ENCODE measurements at regions not wholly inside any gene's neighbourhood (a gene's known extent, or its start where the extent isn't known, plus 50 kb on each side); places are given as distances from the start of the nearest gene placed in this dataset.

- no peaks in the 10 kb centered on the region for H3K27me3 ChIP-seq (ENCODE audit: control insufficient read depth, insufficient read depth, low read length)
- no peaks in the 10 kb centered on the region for H3K36me3 ChIP-seq (ENCODE audit: control insufficient read depth, insufficient read depth, low read length)
- no peak overlapping the region for H3K27ac ChIP-seq (ENCODE audit: low read depth, low read length)
- H3K9ac ChIP-seq (ENCODE audit: low read length): no peak overlapping the region
- H3K4me1 ChIP-seq (ENCODE audit: control insufficient read depth, insufficient read depth, low read length): peaks cover 13% of the 10 kb centered on the region
- H3K4me3 ChIP-seq (ENCODE audit: low read length): no peak overlapping the region
Observed at GRCh38 chr21:18989953-18990495, 586.4 kb upstream of the TMPRSS15 start.

GRCh38 chr21:18991846-18992245 is 588.3 kb upstream of the TMPRSS15 start:
- H3K4me3 ChIP-seq (ENCODE audit: low read length): no peak overlapping the region

GRCh38 chr21:19010251-19010650 is 606.7 kb upstream of the TMPRSS15 start:
- Histone ChIP-seq H3K36me3 (ENCODE audit: control insufficient read depth, insufficient read depth, low read length) (no peaks in the 10 kb centered on the region), H3K27me3 (ENCODE audit: control insufficient read depth, insufficient read depth, low read length) (no peaks in the 10 kb centered on the region), H3K4me3 (ENCODE audit: low read length) (no peak overlapping the region), H3K9ac (ENCODE audit: low read length) (no peak overlapping the region), H3K27ac (ENCODE audit: low read depth, low read length) (no peak overlapping the region), H3K4me1 (ENCODE audit: control insufficient read depth, insufficient read depth, low read length) (no peaks in the 10 kb centered on the region)

More at GRCh38 chr21:18991846-18992245, 588.3 kb upstream of the TMPRSS15 start:
- Histone ChIP-seq H3K36me3 (ENCODE audit: control insufficient read depth, insufficient read depth, low read length) (no peaks in the 10 kb centered on the region), H3K27ac (ENCODE audit: low read depth, low read length) (no peak overlapping the region), H3K9ac (ENCODE audit: low read length) (no peak overlapping the region), H3K4me1 (ENCODE audit: control insufficient read depth, insufficient read depth, low read length) (peaks cover 4% of the 10 kb centered on the region), H3K27me3 (ENCODE audit: control insufficient read depth, insufficient read depth, low read length) (no peaks in the 10 kb centered on the region)

- Histone ChIP-seq H3K4me3 (ENCODE audit: low read length) (no peak overlapping the region), H3K27me3 (ENCODE audit: control insufficient read depth, insufficient read depth, low read length) (no peaks in the 10 kb centered on the region), H3K27ac (ENCODE audit: low read depth, low read length) (no peak overlapping the region), H3K4me1 (ENCODE audit: control insufficient read depth, insufficient read depth, low read length) (no peaks in the 10 kb centered on the region), H3K36me3 (ENCODE audit: control insufficient read depth, insufficient read depth, low read length) (no peaks in the 10 kb centered on the region), H3K9ac (ENCODE audit: low read length) (no peak overlapping the region)
Observed at GRCh38 chr21:19010996-19011395, 607.4 kb upstream of the TMPRSS15 start.

- H3K27me3 ChIP-seq (ENCODE audit: control insufficient read depth, insufficient read depth, low read length): no peaks in the 10 kb centered on the region
- no peaks in the 10 kb centered on the region for H3K4me1 ChIP-seq (ENCODE audit: control insufficient read depth, insufficient read depth, low read length)
- H3K36me3 ChIP-seq (ENCODE audit: control insufficient read depth, insufficient read depth, low read length): no peaks in the 10 kb centered on the region
- H3K9ac ChIP-seq (ENCODE audit: low read length): no peak overlapping the region
- H3K4me3 ChIP-seq (ENCODE audit: low read length): no peak overlapping the region
- H3K27ac ChIP-seq (ENCODE audit: low read depth, low read length): no peak overlapping the region
Observed at GRCh38 chr21:19011451-19011850, 607.9 kb upstream of the TMPRSS15 start.

DNA sequence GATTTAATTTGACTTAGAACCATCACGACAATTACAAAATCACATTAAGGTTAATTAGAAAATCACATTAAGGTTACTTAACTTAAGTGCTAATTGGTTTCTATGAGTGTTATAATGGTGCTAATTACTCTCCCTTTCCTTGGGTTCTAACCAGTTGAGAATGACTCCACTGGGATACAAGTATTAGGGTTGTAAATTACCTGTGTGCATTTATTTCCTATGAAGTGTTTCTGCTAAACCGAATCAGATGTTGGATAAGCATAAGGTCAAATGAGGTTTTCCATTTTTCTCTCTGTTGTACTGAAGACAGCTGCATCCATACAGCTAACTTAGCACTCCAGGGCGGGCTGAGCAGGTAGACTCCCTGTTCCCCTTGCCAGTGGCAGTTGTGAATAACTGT is 610.3 kb upstream of the TMPRSS15 start:
- Histone ChIP-seq H3K4me1 (ENCODE audit: control insufficient read depth, insufficient read depth, low read length) (no peaks in the 10 kb centered on the region), H3K27me3 (ENCODE audit: control insufficient read depth, insufficient read depth, low read length) (no peaks in the 10 kb centered on the region), H3K36me3 (ENCODE audit: control insufficient read depth, insufficient read depth, low read length) (no peaks in the 10 kb centered on the region), H3K9ac (ENCODE audit: low read length) (no peak overlapping the region), H3K4me3 (ENCODE audit: low read length) (no peak overlapping the region), H3K27ac (ENCODE audit: low read depth, low read length) (no peak overlapping the region)

DNA sequence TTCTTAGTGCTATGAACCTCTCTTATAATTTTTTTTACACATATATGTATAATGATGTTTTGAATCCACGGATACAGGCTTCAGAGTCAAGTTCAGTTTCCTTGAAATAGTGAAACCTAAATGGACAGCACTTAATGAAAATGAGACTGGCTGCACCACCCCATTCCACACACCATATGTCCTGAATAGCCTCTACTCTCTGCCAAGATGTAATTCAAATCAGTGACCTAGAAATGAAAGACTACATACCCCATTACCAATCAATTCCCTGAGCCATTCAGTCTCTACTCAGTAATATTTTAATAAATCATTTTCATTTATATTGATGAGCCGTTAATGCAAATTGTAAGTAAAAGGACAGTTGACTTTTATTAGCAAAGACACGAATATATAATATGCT is 614.9 kb upstream of the TMPRSS15 start:
- H3K27me3 ChIP-seq (ENCODE audit: control insufficient read depth, insufficient read depth, low read length): no peaks in the 10 kb centered on the region
- H3K27ac ChIP-seq (ENCODE audit: low read depth, low read length): no peak overlapping the region
- no peaks in the 10 kb centered on the region for H3K36me3 ChIP-seq (ENCODE audit: control insufficient read depth, insufficient read depth, low read length)
- H3K4me3 ChIP-seq (ENCODE audit: low read length): no peak overlapping the region
- no peaks in the 10 kb centered on the region for H3K4me1 ChIP-seq (ENCODE audit: control insufficient read depth, insufficient read depth, low read length)
- H3K9ac ChIP-seq (ENCODE audit: low read length): no peak overlapping the region

- Histone ChIP-seq H3K4me1 (ENCODE audit: control insufficient read depth, insufficient read depth, low read length) (no peaks in the 10 kb centered on the region), H3K4me3 (ENCODE audit: low read length) (no peak overlapping the region), H3K9ac (ENCODE audit: low read length) (no peak overlapping the region), H3K36me3 (ENCODE audit: control insufficient read depth, insufficient read depth, low read length) (no peaks in the 10 kb centered on the region), H3K27ac (ENCODE audit: low read depth, low read length) (no peak overlapping the region), H3K27me3 (ENCODE audit: control insufficient read depth, insufficient read depth, low read length) (no peaks in the 10 kb centered on the region)
Observed at GRCh38 chr21:19022978-19023377, 619.4 kb upstream of the TMPRSS15 start.

- Histone ChIP-seq H3K4me1 (ENCODE audit: control insufficient read depth, insufficient read depth, low read length) (no peaks in the 10 kb centered on the region), H3K27ac (ENCODE audit: low read depth, low read length) (no peak overlapping the region), H3K27me3 (ENCODE audit: control insufficient read depth, insufficient read depth, low read length) (no peaks in the 10 kb centered on the region), H3K4me3 (ENCODE audit: low read length) (no peak overlapping the region), H3K9ac (ENCODE audit: low read length) (no peak overlapping the region), H3K36me3 (ENCODE audit: control insufficient read depth, insufficient read depth, low read length) (no peaks in the 10 kb centered on the region)
Observed at GRCh38 chr21:19026911-19027310, 623.3 kb upstream of the TMPRSS15 start.

- H3K27me3 ChIP-seq (ENCODE audit: control insufficient read depth, insufficient read depth, low read length): no peaks in the 10 kb centered on the region
- H3K4me1 ChIP-seq (ENCODE audit: control insufficient read depth, insufficient read depth, low read length): no peaks in the 10 kb centered on the region
- no peak overlapping the region for H3K27ac ChIP-seq (ENCODE audit: low read depth, low read length)
- no peak overlapping the region for H3K9ac ChIP-seq (ENCODE audit: low read length)
- no peaks in the 10 kb centered on the region for H3K36me3 ChIP-seq (ENCODE audit: control insufficient read depth, insufficient read depth, low read length)
- no peak overlapping the region for H3K4me3 ChIP-seq (ENCODE audit: low read length)
Observed at GRCh38 chr21:19029816-19030215, 626.2 kb upstream of the TMPRSS15 start.

- Histone ChIP-seq H3K36me3 (ENCODE audit: control insufficient read depth, insufficient read depth, low read length) (no peaks in the 10 kb centered on the region), H3K9ac (ENCODE audit: low read length) (no peak overlapping the region), H3K4me3 (ENCODE audit: low read length) (no peak overlapping the region), H3K4me1 (ENCODE audit: control insufficient read depth, insufficient read depth, low read length) (no peaks in the 10 kb centered on the region), H3K27me3 (ENCODE audit: control insufficient read depth, insufficient read depth, low read length) (no peaks in the 10 kb centered on the region), H3K27ac (ENCODE audit: low read depth, low read length) (no peak overlapping the region)
Observed at GRCh38 chr21:19031953-19032352, 628.4 kb upstream of the TMPRSS15 start.

DNA sequence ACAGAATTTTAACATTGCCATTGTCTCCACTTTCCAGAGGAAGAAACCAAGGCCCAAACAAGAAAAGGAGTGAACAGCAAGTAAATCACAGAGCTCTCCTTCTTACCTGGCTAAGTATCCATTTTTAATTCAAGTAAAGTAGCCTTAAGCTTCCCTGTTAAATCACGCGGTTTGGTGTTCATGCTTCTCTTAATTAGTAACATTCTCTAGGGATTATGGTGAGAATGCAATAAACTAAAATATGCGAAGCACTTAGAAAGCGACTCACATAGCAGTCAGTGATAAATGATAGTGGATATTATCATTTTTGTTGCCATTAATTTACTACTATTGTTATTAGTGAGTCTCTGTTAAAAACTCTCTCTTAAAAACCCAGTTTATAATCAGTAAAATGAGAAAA is 630.5 kb upstream of the TMPRSS15 start:
- Histone ChIP-seq H3K27ac (ENCODE audit: low read depth, low read length) (no peak overlapping the region), H3K4me1 (ENCODE audit: control insufficient read depth, insufficient read depth, low read length) (no peaks in the 10 kb centered on the region), H3K36me3 (ENCODE audit: control insufficient read depth, insufficient read depth, low read length) (no peaks in the 10 kb centered on the region), H3K4me3 (ENCODE audit: low read length) (no peak overlapping the region), H3K9ac (ENCODE audit: low read length) (no peak overlapping the region), H3K27me3 (ENCODE audit: control insufficient read depth, insufficient read depth, low read length) (no peaks in the 10 kb centered on the region)

- Histone ChIP-seq H3K9ac (ENCODE audit: low read length) (no peak overlapping the region), H3K27ac (ENCODE audit: low read depth, low read length) (no peak overlapping the region), H3K36me3 (ENCODE audit: control insufficient read depth, insufficient read depth, low read length) (no peaks in the 10 kb centered on the region), H3K27me3 (ENCODE audit: control insufficient read depth, insufficient read depth, low read length) (no peaks in the 10 kb centered on the region), H3K4me3 (ENCODE audit: low read length) (no peak overlapping the region), H3K4me1 (ENCODE audit: control insufficient read depth, insufficient read depth, low read length) (no peaks in the 10 kb centered on the region)
Observed at GRCh38 chr21:19034560-19034959, 631.0 kb upstream of the TMPRSS15 start.
